Activated CD4-positive, alpha-beta T cell treated with anti-CD3 and anti-CD28 coated beads, Interleukin-2, amount 10 ng/mL, durations not matched to agents 7 days and 5 days (primary cell): ENCODE measurements at regions not wholly inside any gene's neighbourhood (a gene's known extent, or its start where the extent isn't known, plus 50 kb on each side); places are given as distances from the start of the nearest gene placed in this dataset.
"Not testable (repeated sequence)": the region's sequence is repeated elsewhere in the genome, so short reads cannot be mapped to it uniquely, and the experiment has no call there.

ENCODE experiments used
- CTCF ChIA-PET: fragments of 350-600 bp; sonication (Branson Sonifier 250); formaldehyde crosslinking; loops from one replicate; lab custom pipeline; 2021; ENCODE audit warnings: antibody characterized with exemption; lab: Charles Lee
- POLR2A ChIA-PET: fragments of 350-600 bp; sonication (Branson Sonifier 250); formaldehyde crosslinking; loops from one replicate; lab custom pipeline; 2021; ENCODE audit warnings: antibody characterized with exemption; lab: Charles Lee
- DNase-seq: peaks from one replicate; pipeline ENCODE4 v3.0.0-alpha.2; 2020
- H3K27ac Mint-ChIP-seq: one replicate; pipeline ENCODE4 v1.8.0; 2021; ENCODE audit warnings: mild to moderate bottlenecking, moderate library complexity, mixed read lengths
- H3K27me3 Mint-ChIP-seq: one replicate; pipeline ENCODE4 v1.8.0; 2021; ENCODE audit warnings: mixed read lengths
- H3K36me3 Mint-ChIP-seq: one replicate; pipeline ENCODE4 v1.8.0; 2021; ENCODE audit warnings: low read depth, mixed read lengths
- H3K4me1 Mint-ChIP-seq: one replicate; pipeline ENCODE4 v1.8.0; 2021; ENCODE audit warnings: mixed read lengths
- H3K4me3 Mint-ChIP-seq: one replicate; pipeline ENCODE4 v1.8.0; 2021; ENCODE audit warnings: mild to moderate bottlenecking, moderate library complexity, mixed read lengths
- H3K9me3 Mint-ChIP-seq: one replicate; pipeline ENCODE4 v1.8.0; 2021; ENCODE audit warnings: mixed read lengths

GRCh38 chr6:93678841-93679454 is 259.6 kb upstream of the EPHA7 start:
- Mint-ChIP-seq H3K9me3 (no peaks in the 10 kb centered on the region), H3K36me3 (no peaks in the 10 kb centered on the region), H3K27ac (no peak overlapping the region), H3K4me3 (no peak overlapping the region), H3K27me3 (no peaks in the 10 kb centered on the region), H3K4me1 (no peaks in the 10 kb centered on the region)
- DNase-seq = no peak
- CTCF ChIA-PET = no interaction called here
- POLR2A ChIA-PET = no interaction called here

DNA sequence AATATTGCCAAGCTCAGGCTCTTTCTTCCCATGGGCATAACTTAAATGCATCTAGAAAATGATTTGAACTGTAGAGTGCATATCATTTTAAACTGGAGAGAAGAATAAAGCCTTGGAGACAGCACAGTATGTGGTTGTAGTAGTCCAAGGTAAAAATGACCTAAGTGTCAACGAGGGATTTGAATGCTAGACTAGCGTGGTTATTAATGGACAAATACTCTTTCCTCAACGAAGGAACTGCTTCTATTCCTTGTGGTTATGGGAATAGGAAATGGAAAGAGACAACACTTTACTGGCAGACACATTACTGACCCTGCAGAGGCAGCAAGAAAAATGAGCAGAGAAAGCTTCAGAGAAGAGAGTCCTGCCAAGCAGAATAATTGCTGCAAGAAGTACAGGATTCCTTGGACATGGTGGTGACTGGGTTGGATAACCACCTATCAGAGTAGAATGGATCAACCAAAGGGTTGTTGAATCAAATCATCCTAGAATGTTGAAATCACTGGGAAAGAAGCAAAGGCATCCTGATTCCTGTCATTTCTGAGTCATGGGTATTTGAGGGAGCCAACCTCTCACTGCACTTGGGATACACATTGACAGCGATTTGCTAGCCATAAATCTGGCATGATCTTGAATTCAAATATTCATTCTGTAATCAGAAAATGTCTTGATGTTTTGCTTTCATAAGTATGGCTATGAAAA is 258.1 kb upstream of the EPHA7 start:
- H3K4me3 Mint-ChIP-seq = no peak overlapping the region
- ChIA-PET POLR2A (no interaction called here), CTCF (no interaction called here)
- no peaks in the 10 kb centered on the region for H3K27me3 Mint-ChIP-seq
- H3K4me1 Mint-ChIP-seq = no peaks in the 10 kb centered on the region
- no peaks in the 10 kb centered on the region for H3K36me3 Mint-ChIP-seq
- no peak for DNase-seq
- H3K9me3 Mint-ChIP-seq = no peaks in the 10 kb centered on the region
- H3K27ac Mint-ChIP-seq = no peak overlapping the region

DNA sequence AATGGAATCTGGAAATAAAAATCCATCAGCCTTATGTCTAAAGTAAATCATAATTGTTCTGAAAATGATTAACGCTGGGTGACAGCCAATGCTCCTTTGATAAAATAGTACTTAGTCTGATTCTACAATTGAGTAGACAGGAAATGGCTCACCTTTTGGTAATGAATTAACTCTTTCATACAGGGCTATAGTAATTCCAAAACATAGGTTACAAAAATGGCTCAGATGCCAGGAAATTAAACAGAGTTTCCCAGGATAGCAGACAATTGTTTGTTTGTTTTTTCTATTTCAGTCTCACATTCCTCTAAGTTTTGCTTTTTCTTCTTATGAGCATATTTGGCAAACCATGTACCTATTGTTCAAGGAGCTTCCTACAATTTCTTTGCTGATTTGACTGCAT is 257.2 kb upstream of the EPHA7 start:
- ChIA-PET CTCF (no interaction called here), POLR2A (no interaction called here)
- H3K27ac Mint-ChIP-seq = no peak overlapping the region
- no peaks in the 10 kb centered on the region for H3K36me3 Mint-ChIP-seq
- DNase-seq = no peak
- no peaks in the 10 kb centered on the region for H3K27me3 Mint-ChIP-seq
- H3K9me3 Mint-ChIP-seq = no peaks in the 10 kb centered on the region
- no peaks in the 10 kb centered on the region for H3K4me1 Mint-ChIP-seq
- no peak overlapping the region for H3K4me3 Mint-ChIP-seq

DNA sequence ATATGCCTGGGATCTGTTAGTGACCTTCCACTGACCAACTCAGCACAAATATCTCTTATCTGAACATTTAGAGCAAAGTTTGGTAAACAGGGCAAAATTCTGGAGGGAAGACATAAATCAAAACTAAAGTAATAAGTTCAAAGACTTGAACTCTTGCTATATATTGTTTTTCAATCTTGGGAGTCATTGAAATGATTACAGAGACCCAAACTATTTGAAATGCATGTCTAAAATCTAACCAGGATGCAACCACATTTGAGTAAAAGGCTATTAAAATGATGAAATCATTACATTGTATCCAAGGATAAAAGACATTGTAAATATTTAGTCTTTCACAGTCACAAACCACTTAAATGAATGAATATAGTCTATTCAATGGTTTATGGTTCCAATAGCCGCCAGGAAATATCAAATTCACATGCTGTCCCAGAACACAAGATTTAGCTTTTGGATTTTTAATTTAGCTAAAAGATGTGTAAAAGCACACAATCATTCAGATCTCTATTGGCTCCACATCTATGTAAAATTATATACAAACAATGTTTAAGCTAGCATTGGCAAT is 256.6 kb upstream of the EPHA7 start:
- CTCF ChIA-PET = no interaction called here
- Mint-ChIP-seq H3K36me3 (no peaks in the 10 kb centered on the region), H3K4me3 (no peak overlapping the region), H3K27ac (no peak overlapping the region), H3K9me3 (no peaks in the 10 kb centered on the region), H3K27me3 (no peaks in the 10 kb centered on the region), H3K4me1 (no peaks in the 10 kb centered on the region)
- POLR2A ChIA-PET = no interaction called here
- no peak for DNase-seq

- Mint-ChIP-seq H3K4me3 (no peak overlapping the region), H3K27ac (no peak overlapping the region), H3K36me3 (no peaks in the 10 kb centered on the region), H3K4me1 (no peaks in the 10 kb centered on the region), H3K9me3 (peaks cover 6% of the 10 kb centered on the region), H3K27me3 (no peaks in the 10 kb centered on the region)
- no peak for DNase-seq
- CTCF ChIA-PET = no interaction called here
- POLR2A ChIA-PET = no interaction called here
Observed at GRCh38 chr6:93663111-93663510, 243.8 kb upstream of the EPHA7 start.

DNA sequence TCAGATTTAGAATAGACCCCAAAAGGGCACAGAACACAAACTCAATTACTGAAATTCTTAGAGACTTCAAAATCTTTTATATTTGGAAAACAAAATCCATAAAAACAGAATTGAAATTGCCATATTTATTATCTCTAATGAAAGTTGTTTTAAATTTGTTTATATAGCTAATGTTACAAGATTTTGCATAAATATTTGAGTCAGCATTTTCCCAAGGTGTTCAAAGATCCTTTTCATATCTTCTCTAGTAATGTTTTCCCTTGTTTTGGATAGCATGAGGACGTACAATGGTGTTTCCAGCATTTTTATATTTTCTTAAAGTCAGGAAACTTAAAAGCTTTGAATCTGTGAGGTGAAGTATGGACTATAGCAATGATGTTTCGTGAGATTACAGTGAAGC is 235.2 kb upstream of the EPHA7 start:
- DNase-seq = no peak
- no peak overlapping the region for H3K27ac Mint-ChIP-seq
- no peaks in the 10 kb centered on the region for H3K27me3 Mint-ChIP-seq
- no peaks in the 10 kb centered on the region for H3K4me1 Mint-ChIP-seq
- ChIA-PET CTCF (interaction anchor here (0.6 kb wide), 1 partner anchor 619 kb away, joined by 4 read pairs; no protein-coding TSS in a partner anchor), POLR2A (no interaction called here)
- H3K9me3 Mint-ChIP-seq = no peaks in the 10 kb centered on the region
- no peaks in the 10 kb centered on the region for H3K36me3 Mint-ChIP-seq
- H3K4me3 Mint-ChIP-seq = no peak overlapping the region

- Mint-ChIP-seq H3K27me3 (no peaks in the 10 kb centered on the region), H3K4me1 (no peaks in the 10 kb centered on the region), H3K9me3 (peaks cover 11% of the 10 kb centered on the region), H3K27ac (no peak overlapping the region), H3K36me3 (no peaks in the 10 kb centered on the region), H3K4me3 (no peak overlapping the region)
- CTCF ChIA-PET = no interaction called here
- POLR2A ChIA-PET = no interaction called here
- DNase-seq = no peak
Observed at GRCh38 chr6:93644611-93645010, 225.3 kb upstream of the EPHA7 start.

DNA sequence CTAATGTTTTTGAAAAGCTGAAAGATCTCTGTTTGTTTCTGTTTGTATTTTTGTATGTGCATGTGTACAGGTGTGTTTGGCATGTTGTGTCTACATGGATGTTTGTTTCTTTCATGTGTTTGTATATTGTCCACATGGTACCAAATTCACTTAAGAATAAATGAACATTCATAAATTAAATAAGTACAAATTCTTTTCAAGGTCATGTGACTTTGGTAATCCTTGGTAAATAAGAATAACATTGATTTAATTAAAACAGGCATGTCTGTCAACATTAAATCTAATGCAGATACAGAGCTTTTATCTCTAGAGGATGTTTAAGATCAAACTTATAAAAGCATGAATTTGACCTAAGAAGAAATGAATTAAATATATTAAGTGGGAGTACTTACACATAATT is 219.8 kb upstream of the EPHA7 start:
- ChIA-PET CTCF (no interaction called here), POLR2A (no interaction called here)
- H3K4me3 Mint-ChIP-seq = no peak overlapping the region
- no peaks in the 10 kb centered on the region for H3K27me3 Mint-ChIP-seq
- peaks cover 4% of the 10 kb centered on the region for H3K9me3 Mint-ChIP-seq
- H3K4me1 Mint-ChIP-seq = no peaks in the 10 kb centered on the region
- no peak for DNase-seq
- H3K36me3 Mint-ChIP-seq = no peaks in the 10 kb centered on the region
- no peak overlapping the region for H3K27ac Mint-ChIP-seq

- H3K4me1 Mint-ChIP-seq, POLR2A ChIA-PET, H3K36me3 Mint-ChIP-seq, H3K27me3 Mint-ChIP-seq, H3K27ac Mint-ChIP-seq, CTCF ChIA-PET, H3K9me3 Mint-ChIP-seq, H3K4me3 Mint-ChIP-seq, DNase-seq: not testable (repeated sequence)
Observed at GRCh38 chr6:93636987-93637664, 217.8 kb upstream of the EPHA7 start.

DNA sequence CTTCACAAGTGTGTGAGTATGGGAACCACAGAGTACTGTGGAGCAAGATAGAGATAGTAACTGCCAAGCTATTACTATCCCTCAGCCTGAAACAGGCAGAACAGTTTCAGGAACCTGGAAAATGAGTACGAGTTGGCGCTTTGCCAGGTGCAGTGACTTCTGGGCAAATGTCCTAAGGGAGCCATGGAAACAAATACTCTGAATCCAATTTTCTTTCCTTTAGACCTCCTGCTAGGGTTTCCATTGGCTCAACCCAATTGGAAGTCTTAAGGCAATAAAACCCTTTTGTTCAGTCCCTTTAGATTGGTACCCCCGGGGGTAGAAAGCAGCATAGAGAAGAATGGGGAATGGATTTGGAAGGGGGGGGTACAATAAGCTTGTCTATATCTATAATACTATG is 205.0 kb upstream of the EPHA7 start:
- H3K9me3 Mint-ChIP-seq = no peaks in the 10 kb centered on the region
- ChIA-PET POLR2A (no interaction called here), CTCF (no interaction called here)
- no peaks in the 10 kb centered on the region for H3K27me3 Mint-ChIP-seq
- DNase-seq = no peak
- no peak overlapping the region for H3K4me3 Mint-ChIP-seq
- H3K4me1 Mint-ChIP-seq = no peaks in the 10 kb centered on the region
- no peaks in the 10 kb centered on the region for H3K36me3 Mint-ChIP-seq
- H3K27ac Mint-ChIP-seq = no peak overlapping the region

GRCh38 chr6:93621442-93621841 is 202.1 kb upstream of the EPHA7 start:
- ChIA-PET CTCF (no interaction called here), POLR2A (no interaction called here)
- no peaks in the 10 kb centered on the region for H3K36me3 Mint-ChIP-seq
- no peak for DNase-seq
- H3K9me3 Mint-ChIP-seq = peaks cover 3% of the 10 kb centered on the region
- no peaks in the 10 kb centered on the region for H3K27me3 Mint-ChIP-seq
- H3K27ac Mint-ChIP-seq = no peak overlapping the region
- no peak overlapping the region for H3K4me3 Mint-ChIP-seq
- H3K4me1 Mint-ChIP-seq = no peaks in the 10 kb centered on the region

- no peaks in the 10 kb centered on the region for H3K9me3 Mint-ChIP-seq
- H3K4me3 Mint-ChIP-seq = no peak overlapping the region
- POLR2A ChIA-PET = no interaction called here
- no peaks in the 10 kb centered on the region for H3K4me1 Mint-ChIP-seq
- DNase-seq = no peak
- CTCF ChIA-PET = no interaction called here
- H3K27me3 Mint-ChIP-seq = no peaks in the 10 kb centered on the region
- no peaks in the 10 kb centered on the region for H3K36me3 Mint-ChIP-seq
- H3K27ac Mint-ChIP-seq = no peak overlapping the region
Observed at GRCh38 chr6:93604951-93605350, 185.6 kb upstream of the EPHA7 start.

GRCh38 chr6:93592417-93592816 is 173.1 kb upstream of the EPHA7 start:
- POLR2A ChIA-PET = no interaction called here
- H3K4me1 Mint-ChIP-seq = no peaks in the 10 kb centered on the region
- H3K27me3 Mint-ChIP-seq = no peaks in the 10 kb centered on the region
- peaks cover 2% of the 10 kb centered on the region for H3K9me3 Mint-ChIP-seq
- H3K36me3 Mint-ChIP-seq = no peaks in the 10 kb centered on the region
- DNase-seq = no peak
- no peak overlapping the region for H3K4me3 Mint-ChIP-seq
- CTCF ChIA-PET = no interaction called here
- H3K27ac Mint-ChIP-seq = no peak overlapping the region
